ENCODE measurements at regions not wholly inside any gene's neighbourhood (a gene's known extent, or its start where the extent isn't known, plus 50 kb on each side); places are given as distances from the start of the nearest gene placed in this dataset.

GRCh38 chr6:14455876-14456648, 338.5 kb downstream of the CD83 start:
- no peak for DNase-seq (ENCODE audit: low read depth)

DNA sequence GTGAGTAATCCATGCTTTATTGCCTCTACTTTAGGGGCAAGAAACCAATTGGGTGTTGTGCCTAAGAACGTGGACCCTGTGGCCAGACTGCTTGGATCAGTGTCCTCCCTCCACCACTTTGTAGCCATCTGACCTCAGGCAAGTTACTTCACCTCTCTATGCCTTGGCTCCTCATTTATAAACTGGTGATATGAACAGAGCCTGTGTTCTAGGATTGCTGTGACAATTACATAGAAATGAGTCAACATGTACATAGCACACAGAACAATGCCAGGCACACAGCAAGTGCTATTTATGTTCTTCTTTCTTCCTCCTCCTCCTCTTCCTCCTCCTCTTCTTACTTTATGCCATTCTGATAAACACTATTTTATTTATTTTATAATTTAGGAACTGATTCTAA, 339.4 kb downstream of the CD83 start:
- DNase-seq (ENCODE audit: low read depth) = no peak

DNA sequence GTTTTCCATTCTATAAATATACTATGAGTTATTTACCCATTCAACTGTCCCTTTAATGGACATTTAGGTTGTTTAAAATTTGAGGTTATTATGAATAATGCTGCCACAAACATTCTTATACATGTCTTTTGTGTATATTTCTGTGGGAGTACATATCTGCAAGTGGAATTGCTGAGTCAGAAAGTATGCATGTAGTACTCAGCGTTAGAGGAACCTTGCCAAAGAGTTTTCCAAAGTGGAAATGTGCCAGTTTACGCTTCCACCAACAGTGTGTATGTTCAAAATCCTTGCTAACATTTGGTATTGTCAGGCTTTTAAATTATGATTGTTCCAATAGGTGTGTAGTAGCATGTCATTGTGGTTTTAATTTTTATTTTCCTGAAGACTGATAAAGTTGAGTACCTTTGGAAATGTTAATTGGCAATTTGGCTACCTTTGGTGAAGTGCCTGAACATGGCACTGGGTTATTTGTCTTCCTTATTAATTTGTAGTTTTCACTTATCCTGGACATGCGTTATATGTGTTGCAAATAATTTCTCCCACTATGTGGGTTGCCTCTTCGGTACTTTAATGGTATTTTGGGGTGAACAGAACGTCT, 341.2 kb downstream of the CD83 start:
- DNase-seq (ENCODE audit: low read depth) = peak; percentile 91

DNA sequence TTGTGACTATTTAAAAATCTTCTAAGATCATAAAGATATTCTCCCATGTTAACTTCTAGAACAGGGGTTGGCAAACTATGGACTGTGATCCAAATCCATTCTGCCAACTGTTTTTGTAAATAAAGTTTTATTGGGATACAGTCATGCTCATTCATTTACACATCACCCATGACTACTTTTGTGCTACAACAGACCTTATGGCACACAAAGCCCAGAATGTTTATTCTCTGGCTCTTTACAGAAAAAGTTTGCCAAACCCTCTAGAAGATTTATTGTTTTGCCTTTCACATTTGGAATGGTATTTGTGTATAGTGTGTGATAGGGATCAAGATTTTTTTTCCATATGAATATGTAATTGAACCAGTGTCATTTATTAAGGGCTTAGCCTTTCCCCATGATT, 341.7 kb downstream of the CD83 start:
- peak; percentile 49 for DNase-seq (ENCODE audit: low read depth)

DNA sequence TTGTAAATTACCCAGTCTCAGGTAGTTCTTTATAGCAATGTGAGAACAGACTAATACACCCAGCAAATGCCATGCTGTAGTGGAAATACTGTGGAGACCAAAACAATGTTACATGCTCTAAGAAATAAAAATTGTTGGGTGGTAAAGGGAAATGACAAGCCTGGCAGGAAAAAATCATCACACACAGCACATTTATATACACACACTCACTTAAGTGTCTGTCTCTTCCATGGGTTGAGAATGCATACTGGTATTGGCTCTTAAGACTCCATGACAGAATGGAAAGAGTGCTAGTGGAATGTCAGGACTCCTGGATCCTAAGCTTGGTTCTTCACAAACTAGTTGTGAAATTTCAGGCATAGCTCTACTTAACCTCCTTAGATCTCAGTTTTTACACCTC, 343.0 kb downstream of the CD83 start:
- no peak for DNase-seq (ENCODE audit: low read depth)

GRCh38 chr6:14462135-14462534, 344.6 kb downstream of the CD83 start:
- DNase-seq (ENCODE audit: low read depth) = no peak

DNA sequence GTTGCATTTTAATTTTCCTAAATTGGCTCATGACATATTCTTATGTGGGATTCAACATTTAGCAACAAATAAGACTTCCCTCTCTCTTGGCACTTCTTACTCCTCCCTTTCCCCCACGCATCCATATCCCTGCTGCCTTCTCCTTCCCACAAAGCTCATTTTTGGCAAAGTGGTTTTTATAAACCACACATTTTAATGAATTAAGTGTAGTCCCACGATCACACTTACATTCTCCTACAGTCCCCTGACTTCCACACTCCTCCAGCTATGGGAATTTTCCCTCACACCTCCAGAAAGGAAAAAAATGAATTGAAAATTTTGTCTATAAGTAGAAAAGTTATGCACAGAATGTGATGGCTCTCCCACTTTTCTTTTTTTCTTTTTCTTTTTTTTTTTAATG, 345.0 kb downstream of the CD83 start:
- DNase-seq (ENCODE audit: low read depth) = no peak

DNA sequence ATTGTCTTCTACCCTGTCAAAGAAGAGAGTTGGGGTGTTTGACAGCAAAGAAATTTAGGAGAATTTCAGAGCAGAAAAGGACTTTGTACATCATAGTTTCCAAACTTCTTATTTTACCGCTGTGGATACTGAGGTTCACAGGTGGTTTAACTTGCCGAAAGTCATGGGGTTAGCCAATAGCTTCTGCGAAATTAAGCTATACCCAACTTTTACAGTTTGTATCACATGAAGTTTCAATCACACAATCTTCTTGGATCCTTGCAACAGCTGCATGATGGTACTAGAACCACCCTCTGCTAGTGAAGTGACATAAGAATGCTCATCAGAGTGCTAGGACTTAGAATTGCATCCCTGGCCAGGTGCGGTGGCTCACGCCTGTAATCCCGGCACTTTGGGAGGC, 345.5 kb downstream of the CD83 start:
- DNase-seq (ENCODE audit: low read depth) = no peak

- DNase-seq (ENCODE audit: low read depth) = no peak
Observed at GRCh38 chr6:14464055-14464454, 346.5 kb downstream of the CD83 start.

- DNase-seq (ENCODE audit: low read depth) = no peak
Observed at GRCh38 chr6:14464716-14465115, 347.1 kb downstream of the CD83 start.

GRCh38 chr6:14466278-14466677, 348.7 kb downstream of the CD83 start:
- peak; percentile 82 for DNase-seq (ENCODE audit: low read depth)

GRCh38 chr6:14467591-14467990, 350.0 kb downstream of the CD83 start:
- peak; percentile 80 for DNase-seq (ENCODE audit: low read depth)

DNA sequence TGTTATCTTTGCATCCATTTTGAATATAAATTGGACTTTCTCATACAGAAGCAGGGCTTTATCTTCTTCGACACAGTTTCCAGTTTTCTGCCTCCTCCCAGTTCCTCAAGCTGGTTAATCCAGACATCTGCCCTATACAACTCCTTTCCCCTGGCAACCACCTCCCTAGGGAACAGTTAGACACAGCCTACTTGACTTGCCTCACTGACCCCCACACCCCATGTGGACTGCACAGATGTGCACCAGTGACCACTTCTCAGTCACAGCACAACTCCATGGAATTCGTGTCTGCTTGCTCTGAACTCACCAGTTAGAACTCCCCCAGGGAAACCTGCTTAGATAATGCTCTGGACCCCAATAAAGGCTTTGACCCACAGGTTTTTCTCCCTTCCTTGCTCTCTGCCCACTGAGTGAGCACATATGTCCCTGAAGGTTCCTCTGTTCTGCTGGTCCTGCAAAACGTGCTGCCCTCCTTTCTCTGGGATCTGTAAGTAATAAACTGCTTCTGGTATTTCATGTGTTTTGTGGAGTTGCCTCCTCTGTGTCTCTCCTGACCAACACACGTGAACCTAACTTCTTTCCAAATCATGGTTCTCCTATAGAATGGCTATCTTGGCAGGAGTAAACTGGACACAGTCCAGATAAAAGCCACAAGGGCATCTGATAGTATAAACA, 351.2 kb downstream of the CD83 start:
- DNase-seq (ENCODE audit: low read depth) = no peak

- no peak for DNase-seq (ENCODE audit: low read depth)
Observed at GRCh38 chr6:14470101-14470500, 352.5 kb downstream of the CD83 start.

DNA sequence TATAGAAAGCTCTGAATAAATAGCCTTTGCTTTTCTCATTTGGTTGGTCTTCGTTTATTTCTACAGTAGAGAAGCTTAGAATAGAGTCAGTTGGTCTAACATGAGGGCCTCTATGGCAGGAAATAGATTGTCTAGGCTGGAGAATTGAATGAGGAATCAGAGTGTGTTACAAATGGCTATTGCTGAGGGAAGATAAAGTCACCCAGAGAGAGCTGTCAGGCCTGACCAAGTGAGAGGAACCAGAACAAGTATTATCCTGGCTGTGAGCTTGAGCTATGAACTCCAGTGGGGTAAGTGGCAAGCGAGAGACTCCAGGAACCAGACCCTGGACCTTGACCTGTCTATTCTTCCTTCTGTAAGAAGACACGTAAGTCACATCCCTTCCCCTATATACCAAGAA, 353.1 kb downstream of the CD83 start:
- DNase-seq (ENCODE audit: low read depth) = no peak

DNA sequence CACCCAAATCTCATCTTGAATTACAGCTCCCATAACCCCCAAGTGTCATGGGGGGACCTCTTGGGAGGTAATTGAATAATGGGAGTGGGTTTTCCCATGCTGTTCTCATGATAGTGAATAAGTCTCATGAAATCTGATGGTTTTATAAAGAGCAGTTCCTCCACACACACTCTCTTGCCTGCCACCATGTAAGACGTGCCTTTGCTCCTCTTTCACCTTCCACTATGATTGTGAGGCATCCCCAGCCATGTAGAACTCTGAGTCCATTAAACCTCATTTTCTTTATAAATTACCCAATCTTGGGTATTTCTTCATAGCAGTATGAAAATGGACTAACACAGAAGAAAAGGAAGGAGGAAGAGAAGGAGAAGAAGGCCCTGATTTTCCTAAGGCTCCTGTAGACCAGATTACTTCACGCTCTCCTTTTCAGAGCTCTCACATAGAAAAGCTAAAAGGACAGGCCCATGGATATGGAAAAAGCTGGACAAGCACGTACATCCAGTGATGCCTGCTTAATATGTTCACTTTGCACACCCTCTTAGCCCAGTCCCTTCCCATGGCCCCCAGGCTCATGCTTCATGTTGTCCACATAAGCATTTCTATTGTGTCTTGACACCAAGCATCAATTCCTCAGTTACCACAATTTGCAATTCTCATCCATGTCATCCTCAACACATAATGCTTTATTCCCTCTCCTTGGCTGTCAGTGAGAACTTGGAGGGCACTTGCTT, 354.8 kb downstream of the CD83 start:
- no peak for DNase-seq (ENCODE audit: low read depth)

GRCh38 chr6:14472986-14473337, 355.4 kb downstream of the CD83 start:
- DNase-seq (ENCODE audit: low read depth) = peak; percentile 62

GRCh38 chr6:14474816-14475215, 357.2 kb downstream of the CD83 start:
- no peak for DNase-seq (ENCODE audit: low read depth)

DNA sequence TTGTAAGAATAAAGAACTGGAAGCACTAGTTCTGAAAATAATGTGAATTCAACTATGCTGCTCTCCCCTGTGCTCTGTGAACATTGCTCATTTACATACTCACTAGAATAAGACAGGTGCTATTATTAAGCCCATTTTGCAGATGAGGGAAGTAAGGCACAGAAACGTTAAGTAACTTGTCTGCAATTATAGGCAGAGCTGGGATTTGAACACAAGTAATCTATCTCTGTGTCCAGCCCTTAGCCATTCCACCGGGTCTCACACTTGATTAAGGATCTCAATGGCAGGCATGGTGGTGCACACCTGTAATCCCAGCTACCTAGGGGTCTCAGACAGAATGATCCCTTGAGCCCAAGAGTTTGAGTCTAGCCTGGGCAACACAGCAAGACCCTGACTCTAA, 357.7 kb downstream of the CD83 start:
- DNase-seq (ENCODE audit: low read depth) = no peak

GRCh38 chr6:14476793-14477531, 359.4 kb downstream of the CD83 start:
- DNase-seq (ENCODE audit: low read depth) = peak; percentile 99

GRCh38 chr6:14477559-14477958, 360.0 kb downstream of the CD83 start:
- no peak for DNase-seq (ENCODE audit: low read depth)

All from EH (cell line).